Glutamatergic neuron (in vitro differentiated cells): ENCODE measurements at regions not wholly inside any gene's neighbourhood (a gene's known extent, or its start where the extent isn't known, plus 50 kb on each side); places are given as distances from the start of the nearest gene placed in this dataset.

Experiments
- DNase-seq: peaks from one replicate; pipeline ENCODE4 v3.0.0; 2022
- H3K27ac Mint-ChIP-seq: one replicate; pipeline ENCODE4 v1.8.0; 2020; ENCODE audit warnings: mild to moderate bottlenecking, mixed read lengths, inconsistent platforms; ENCODE audit not compliant: unreplicated experiment
- H3K27me3 Mint-ChIP-seq: one replicate; pipeline ENCODE4 v1.8.0; 2020; ENCODE audit warnings: mild to moderate bottlenecking, moderate library complexity, mixed read lengths, inconsistent platforms; ENCODE audit not compliant: unreplicated experiment
- H3K36me3 Mint-ChIP-seq: one replicate; pipeline ENCODE4 v1.8.0; 2020; ENCODE audit warnings: mild to moderate bottlenecking, mixed read lengths, inconsistent platforms; ENCODE audit not compliant: unreplicated experiment
- H3K4me1 Mint-ChIP-seq: one replicate; pipeline ENCODE4 v1.8.0; 2020; ENCODE audit warnings: mild to moderate bottlenecking, low read depth, mixed read lengths, inconsistent platforms; ENCODE audit not compliant: unreplicated experiment
- H3K4me3 Mint-ChIP-seq: one replicate; pipeline ENCODE4 v1.8.0; 2020; ENCODE audit warnings: mild to moderate bottlenecking, mixed read lengths, inconsistent platforms; ENCODE audit not compliant: unreplicated experiment
- H3K9me3 Mint-ChIP-seq: one replicate; pipeline ENCODE4 v1.8.0; 2020; ENCODE audit warnings: mild to moderate bottlenecking, moderate library complexity, mixed read lengths, inconsistent platforms; ENCODE audit not compliant: unreplicated experiment
- TF ChIP-seq, protein P1 (sequence below): fragments of 200-600 bp; sonication (generic); IDR thresholded peaks from one replicate; pipeline ENCODE4 v1.5.0; 2021; ENCODE audit not compliant: partially characterized antibody, unreplicated experiment

DNA sequence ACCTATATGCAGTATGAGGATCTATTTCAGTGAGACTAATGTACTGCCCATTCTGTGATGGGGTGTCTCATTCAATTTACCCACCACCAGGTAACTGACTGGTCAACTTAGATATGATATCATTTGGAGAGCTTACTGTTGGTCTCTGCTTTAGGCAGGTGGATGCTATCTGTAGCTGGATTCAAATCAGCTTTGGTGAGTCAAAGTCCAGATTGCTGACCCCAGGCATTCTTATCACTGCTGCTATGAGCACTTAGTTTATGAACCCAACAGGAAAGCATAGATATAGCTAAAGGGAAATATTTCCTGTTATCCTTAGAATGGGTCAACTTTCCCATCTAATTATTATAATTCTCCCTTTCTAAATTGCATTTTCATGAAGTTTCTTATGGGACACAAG lies 1295.2 kb upstream of the SPRY2 start:
- TF ChIP-seq, protein P1, sequence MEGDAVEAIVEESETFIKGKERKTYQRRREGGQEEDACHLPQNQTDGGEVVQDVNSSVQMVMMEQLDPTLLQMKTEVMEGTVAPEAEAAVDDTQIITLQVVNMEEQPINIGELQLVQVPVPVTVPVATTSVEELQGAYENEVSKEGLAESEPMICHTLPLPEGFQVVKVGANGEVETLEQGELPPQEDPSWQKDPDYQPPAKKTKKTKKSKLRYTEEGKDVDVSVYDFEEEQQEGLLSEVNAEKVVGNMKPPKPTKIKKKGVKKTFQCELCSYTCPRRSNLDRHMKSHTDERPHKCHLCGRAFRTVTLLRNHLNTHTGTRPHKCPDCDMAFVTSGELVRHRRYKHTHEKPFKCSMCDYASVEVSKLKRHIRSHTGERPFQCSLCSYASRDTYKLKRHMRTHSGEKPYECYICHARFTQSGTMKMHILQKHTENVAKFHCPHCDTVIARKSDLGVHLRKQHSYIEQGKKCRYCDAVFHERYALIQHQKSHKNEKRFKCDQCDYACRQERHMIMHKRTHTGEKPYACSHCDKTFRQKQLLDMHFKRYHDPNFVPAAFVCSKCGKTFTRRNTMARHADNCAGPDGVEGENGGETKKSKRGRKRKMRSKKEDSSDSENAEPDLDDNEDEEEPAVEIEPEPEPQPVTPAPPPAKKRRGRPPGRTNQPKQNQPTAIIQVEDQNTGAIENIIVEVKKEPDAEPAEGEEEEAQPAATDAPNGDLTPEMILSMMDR: no peak
- Mint-ChIP-seq H3K36me3 (no peaks in the 10 kb centered on the region), H3K4me3 (no peak overlapping the region), H3K9me3 (no peaks in the 10 kb centered on the region), H3K27me3 (no peaks in the 10 kb centered on the region), H3K27ac (no peak overlapping the region), H3K4me1 (no peaks in the 10 kb centered on the region)
- DNase-seq: no peak

DNA sequence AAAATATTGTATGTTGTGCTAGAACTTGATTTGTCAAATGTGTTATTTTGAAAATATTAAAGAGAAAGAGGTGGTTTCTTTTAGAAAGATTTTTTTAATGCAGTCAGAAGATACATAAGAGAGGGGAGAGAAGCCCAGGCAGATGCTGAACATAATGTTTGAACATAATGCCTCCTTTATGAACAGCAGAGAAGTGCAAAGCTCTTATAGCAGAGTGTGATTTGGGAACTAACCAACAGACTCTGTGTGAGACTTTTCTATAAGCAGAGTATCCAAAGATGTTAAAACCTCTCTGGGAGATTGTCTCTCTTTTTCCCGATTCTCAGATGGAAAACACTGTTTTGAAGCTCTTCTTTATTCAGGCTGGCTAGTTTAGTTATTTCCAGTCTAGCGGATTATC lies 1274.1 kb upstream of the SPRY2 start:
- DNase-seq: no peak
- H3K9me3 Mint-ChIP-seq: no peaks in the 10 kb centered on the region
- no peaks in the 10 kb centered on the region for H3K4me1 Mint-ChIP-seq
- H3K4me3 Mint-ChIP-seq: no peak overlapping the region
- no peaks in the 10 kb centered on the region for H3K36me3 Mint-ChIP-seq
- H3K27me3 Mint-ChIP-seq: no peaks in the 10 kb centered on the region
- H3K27ac Mint-ChIP-seq: no peak overlapping the region
- TF ChIP-seq, protein P1: no peak

DNA sequence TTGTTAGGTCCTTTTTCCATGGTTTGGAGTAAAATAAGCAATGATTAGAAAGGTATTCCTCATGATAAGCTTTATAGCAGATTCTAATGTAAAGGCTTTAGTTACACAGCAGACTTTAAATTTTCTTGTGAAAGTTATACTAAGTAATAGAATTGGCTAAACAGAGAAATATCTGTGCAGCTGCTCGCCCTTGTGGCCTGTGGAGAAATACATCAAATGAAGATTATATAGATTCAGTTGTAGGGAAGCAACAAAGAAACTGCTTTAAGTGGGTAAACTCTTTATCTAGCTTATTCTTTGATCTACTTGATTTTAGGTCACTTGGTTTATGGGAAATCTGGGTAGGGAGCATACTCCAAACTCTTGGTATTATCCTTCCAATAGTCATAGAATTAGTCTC lies 1269.7 kb upstream of the SPRY2 start:
- Mint-ChIP-seq H3K9me3 (no peaks in the 10 kb centered on the region), H3K4me1 (no peaks in the 10 kb centered on the region), H3K36me3 (no peaks in the 10 kb centered on the region), H3K27me3 (no peaks in the 10 kb centered on the region), H3K4me3 (no peak overlapping the region), H3K27ac (no peak overlapping the region)
- TF ChIP-seq, protein P1: no peak
- no peak for DNase-seq

DNA sequence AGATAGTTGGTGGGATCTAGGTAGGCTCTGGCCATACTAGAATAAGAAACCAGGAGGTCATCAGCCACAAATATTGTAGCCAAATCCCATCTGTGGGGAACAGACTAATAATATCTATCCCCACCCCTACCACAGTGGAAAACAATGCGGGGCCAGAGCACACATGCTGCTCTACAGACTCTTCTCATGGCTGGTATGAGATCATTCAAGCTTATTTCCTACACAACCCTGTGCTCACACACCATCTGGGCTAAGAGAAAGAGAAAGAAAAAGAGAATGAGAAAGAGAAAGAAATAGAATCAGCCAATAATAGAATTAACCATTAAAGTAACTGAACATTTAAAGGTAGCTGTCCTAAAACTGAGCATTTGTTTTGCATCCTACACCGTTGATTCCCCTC lies 1268.4 kb upstream of the SPRY2 start:
- no peaks in the 10 kb centered on the region for H3K9me3 Mint-ChIP-seq
- TF ChIP-seq, protein P1: no peak

DNA sequence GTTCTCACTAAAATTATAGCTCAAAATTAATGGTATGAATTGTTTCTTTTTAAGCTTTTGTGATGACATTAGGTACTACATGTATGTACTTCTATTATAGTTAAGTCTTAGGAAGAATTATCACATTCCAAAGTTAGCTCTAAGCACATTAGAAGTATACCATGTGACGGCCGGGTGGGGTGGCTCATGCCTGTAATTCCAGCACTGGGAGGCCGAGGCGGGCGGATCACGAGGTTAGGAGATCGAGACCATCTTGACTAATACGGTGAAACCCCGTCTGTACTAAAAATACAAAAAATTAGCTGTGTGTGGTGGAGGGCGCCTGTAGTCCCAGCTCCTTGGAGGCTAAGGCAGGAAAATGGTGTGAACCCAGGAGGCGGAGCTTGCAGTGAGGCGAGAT lies 1265.1 kb upstream of the SPRY2 start:
- TF ChIP-seq, protein P1: no peak
- Mint-ChIP-seq H3K9me3 (no peaks in the 10 kb centered on the region), H3K27ac (no peak overlapping the region)

More for the DNA sequence above, 1268.4 kb upstream of the SPRY2 start:
- Mint-ChIP-seq H3K27ac (no peak overlapping the region), H3K4me3 (no peak overlapping the region), H3K36me3 (no peaks in the 10 kb centered on the region), H3K4me1 (no peaks in the 10 kb centered on the region), H3K27me3 (no peaks in the 10 kb centered on the region)
- no peak for DNase-seq

More for the DNA sequence above, 1265.1 kb upstream of the SPRY2 start:
- DNase-seq: no peak
- no peaks in the 10 kb centered on the region for H3K36me3 Mint-ChIP-seq
- H3K4me3 Mint-ChIP-seq: no peak overlapping the region
- no peaks in the 10 kb centered on the region for H3K27me3 Mint-ChIP-seq
- no peaks in the 10 kb centered on the region for H3K4me1 Mint-ChIP-seq
